ENCODE measurements at regions not wholly inside any gene's neighbourhood (a gene's known extent, or its start where the extent isn't known, plus 50 kb on each side); places are given as distances from the start of the nearest gene placed in this dataset.

DNA sequence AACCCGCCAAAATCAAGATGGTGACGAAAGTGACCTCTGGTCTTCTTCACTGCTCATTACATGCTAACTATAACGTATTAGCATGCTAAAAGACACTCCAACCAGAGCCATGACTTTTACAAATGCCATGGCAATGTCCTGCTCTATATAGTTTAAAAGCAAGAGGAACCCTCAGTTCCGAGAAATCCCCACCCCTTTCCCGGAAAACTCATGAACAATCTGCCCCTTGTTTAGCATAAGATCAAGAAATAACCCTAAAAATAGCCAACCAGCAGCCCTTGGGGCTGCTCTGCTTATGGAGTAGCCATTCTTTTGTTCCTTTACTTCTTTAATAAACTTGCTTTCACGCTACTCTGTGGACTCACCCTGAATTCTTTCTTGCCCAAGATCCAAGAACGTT is 463.5 kb upstream of the FAM241A start:
- DNase-seq (ENCODE audit: low read depth, low spot score) (no peak), ATAC-seq (no peak)
- Histone ChIP-seq H3K4me1 (ENCODE audit: control insufficient read depth, insufficient read depth, low read length) (no peaks in the 10 kb centered on the region), H3K27ac (ENCODE audit: low read length) (no peak overlapping the region), H3K4me3 (ENCODE audit: low read depth in 2 of 2, low read length in 2 of 2) (no peak overlapping the region), H3K36me3 (ENCODE audit: control insufficient read depth, insufficient read depth, low read length) (no peaks in the 10 kb centered on the region), H3K9me3 (ENCODE audit: control insufficient read depth, insufficient read depth, low read depth, low read length) (no peaks in the 10 kb centered on the region), H3K27me3 (ENCODE audit: control insufficient read depth, insufficient read depth, low read length) (no peaks in the 10 kb centered on the region)
- in situ Hi-C loops (cut with HindIII; ENCODE audit: low pct_unique_long_range_greater_than_20kb, low sequenced_read_pairs) (no loop called here), intact Hi-C loops (cut with micrococcal nuclease; ENCODE audit: unreplicated experiment) (no loop called here)
- ChIA-PET POLR2A (no interaction called here), CTCF (no interaction called here)
- no TSS peak for BruUV-seq (replicated peaks)
- no peak for TF ChIP-seq SIN3A (IDR thresholded peaks at IDR 0.05; ENCODE audit: borderline replicate concordance, insufficient read depth, low read depth, low read length)
- TF ChIP-seq, protein P1, sequence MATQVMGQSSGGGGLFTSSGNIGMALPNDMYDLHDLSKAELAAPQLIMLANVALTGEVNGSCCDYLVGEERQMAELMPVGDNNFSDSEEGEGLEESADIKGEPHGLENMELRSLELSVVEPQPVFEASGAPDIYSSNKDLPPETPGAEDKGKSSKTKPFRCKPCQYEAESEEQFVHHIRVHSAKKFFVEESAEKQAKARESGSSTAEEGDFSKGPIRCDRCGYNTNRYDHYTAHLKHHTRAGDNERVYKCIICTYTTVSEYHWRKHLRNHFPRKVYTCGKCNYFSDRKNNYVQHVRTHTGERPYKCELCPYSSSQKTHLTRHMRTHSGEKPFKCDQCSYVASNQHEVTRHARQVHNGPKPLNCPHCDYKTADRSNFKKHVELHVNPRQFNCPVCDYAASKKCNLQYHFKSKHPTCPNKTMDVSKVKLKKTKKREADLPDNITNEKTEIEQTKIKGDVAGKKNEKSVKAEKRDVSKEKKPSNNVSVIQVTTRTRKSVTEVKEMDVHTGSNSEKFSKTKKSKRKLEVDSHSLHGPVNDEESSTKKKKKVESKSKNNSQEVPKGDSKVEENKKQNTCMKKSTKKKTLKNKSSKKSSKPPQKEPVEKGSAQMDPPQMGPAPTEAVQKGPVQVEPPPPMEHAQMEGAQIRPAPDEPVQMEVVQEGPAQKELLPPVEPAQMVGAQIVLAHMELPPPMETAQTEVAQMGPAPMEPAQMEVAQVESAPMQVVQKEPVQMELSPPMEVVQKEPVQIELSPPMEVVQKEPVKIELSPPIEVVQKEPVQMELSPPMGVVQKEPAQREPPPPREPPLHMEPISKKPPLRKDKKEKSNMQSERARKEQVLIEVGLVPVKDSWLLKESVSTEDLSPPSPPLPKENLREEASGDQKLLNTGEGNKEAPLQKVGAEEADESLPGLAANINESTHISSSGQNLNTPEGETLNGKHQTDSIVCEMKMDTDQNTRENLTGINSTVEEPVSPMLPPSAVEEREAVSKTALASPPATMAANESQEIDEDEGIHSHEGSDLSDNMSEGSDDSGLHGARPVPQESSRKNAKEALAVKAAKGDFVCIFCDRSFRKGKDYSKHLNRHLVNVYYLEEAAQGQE (IDR thresholded peaks at IDR 0.05; ENCODE audit: insufficient read depth in 1 of 2, low read depth in 2 of 2, low read length in 1 of 2): no peak
- no peak for TF ChIP-seq POLR2AphosphoS5 (IDR thresholded peaks at IDR 0.05; ENCODE audit: low read depth, low read length)
- TF ChIP-seq, protein P2, sequence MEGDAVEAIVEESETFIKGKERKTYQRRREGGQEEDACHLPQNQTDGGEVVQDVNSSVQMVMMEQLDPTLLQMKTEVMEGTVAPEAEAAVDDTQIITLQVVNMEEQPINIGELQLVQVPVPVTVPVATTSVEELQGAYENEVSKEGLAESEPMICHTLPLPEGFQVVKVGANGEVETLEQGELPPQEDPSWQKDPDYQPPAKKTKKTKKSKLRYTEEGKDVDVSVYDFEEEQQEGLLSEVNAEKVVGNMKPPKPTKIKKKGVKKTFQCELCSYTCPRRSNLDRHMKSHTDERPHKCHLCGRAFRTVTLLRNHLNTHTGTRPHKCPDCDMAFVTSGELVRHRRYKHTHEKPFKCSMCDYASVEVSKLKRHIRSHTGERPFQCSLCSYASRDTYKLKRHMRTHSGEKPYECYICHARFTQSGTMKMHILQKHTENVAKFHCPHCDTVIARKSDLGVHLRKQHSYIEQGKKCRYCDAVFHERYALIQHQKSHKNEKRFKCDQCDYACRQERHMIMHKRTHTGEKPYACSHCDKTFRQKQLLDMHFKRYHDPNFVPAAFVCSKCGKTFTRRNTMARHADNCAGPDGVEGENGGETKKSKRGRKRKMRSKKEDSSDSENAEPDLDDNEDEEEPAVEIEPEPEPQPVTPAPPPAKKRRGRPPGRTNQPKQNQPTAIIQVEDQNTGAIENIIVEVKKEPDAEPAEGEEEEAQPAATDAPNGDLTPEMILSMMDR (IDR thresholded peaks at IDR 0.05): no peak
- TF ChIP-seq TCF7L2 (IDR thresholded peaks at IDR 0.05; ENCODE audit: low read depth, low read length): no peak

DNA sequence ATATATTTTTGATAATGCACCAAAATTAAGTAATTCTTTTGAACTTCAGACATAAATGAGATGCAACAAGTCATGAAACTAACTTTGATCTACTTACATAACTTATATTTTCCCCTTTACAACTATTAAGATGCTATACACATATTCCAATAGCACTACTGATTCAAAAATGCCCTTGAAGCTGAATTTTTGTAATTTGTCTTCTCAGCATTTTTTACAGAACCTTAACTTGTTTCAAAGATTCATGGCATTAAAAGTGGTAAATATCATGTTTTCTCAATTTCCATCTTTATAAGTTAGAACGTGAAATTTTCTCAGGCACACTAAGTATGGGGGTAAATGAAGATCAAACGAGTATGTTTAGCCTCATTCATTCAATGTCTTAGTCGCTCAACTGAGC is 460.0 kb upstream of the FAM241A start:
- no peak overlapping the region for H3K27ac ChIP-seq (ENCODE audit: low read length)
- no peaks in the 10 kb centered on the region for H3K36me3 ChIP-seq (ENCODE audit: control insufficient read depth, insufficient read depth, low read length)
- in situ Hi-C loops (cut with HindIII; ENCODE audit: low pct_unique_long_range_greater_than_20kb, low sequenced_read_pairs): no loop called here
- no peak overlapping the region for H3K4me3 ChIP-seq (ENCODE audit: low read depth in 2 of 2, low read length in 2 of 2)
- ChIA-PET CTCF (interaction anchor here (0.6 kb wide), 1 partner anchor 384 kb away, joined by 4 read pairs; no protein-coding TSS in a partner anchor), POLR2A (no interaction called here)
- ATAC-seq: no peak
- intact Hi-C loops (cut with micrococcal nuclease; ENCODE audit: unreplicated experiment): no loop called here
- DNase-seq (ENCODE audit: low read depth, low spot score): no peak
- no peak for TF ChIP-seq POLR2AphosphoS5 (IDR thresholded peaks at IDR 0.05; ENCODE audit: low read depth, low read length)
- TF ChIP-seq TCF7L2 (IDR thresholded peaks at IDR 0.05; ENCODE audit: low read depth, low read length): no peak
- TF ChIP-seq, protein P1 (IDR thresholded peaks at IDR 0.05; ENCODE audit: insufficient read depth in 1 of 2, low read depth in 2 of 2, low read length in 1 of 2): no peak
- TF ChIP-seq, protein P2 (IDR thresholded peaks at IDR 0.05): no peak
- TF ChIP-seq SIN3A (IDR thresholded peaks at IDR 0.05; ENCODE audit: borderline replicate concordance, insufficient read depth, low read depth, low read length): no peak
- H3K9me3 ChIP-seq (ENCODE audit: control insufficient read depth, insufficient read depth, low read depth, low read length): no peaks in the 10 kb centered on the region
- no TSS peak for BruUV-seq (replicated peaks)
- H3K27me3 ChIP-seq (ENCODE audit: control insufficient read depth, insufficient read depth, low read length): no peaks in the 10 kb centered on the region
- H3K4me1 ChIP-seq (ENCODE audit: control insufficient read depth, insufficient read depth, low read length): no peaks in the 10 kb centered on the region
